Gastrocnemius medialis (tissue), 4 donors: ENCODE measurements at regions not wholly inside any gene's neighbourhood (a gene's known extent, or its start where the extent isn't known, plus 50 kb on each side); places are given as distances from the start of the nearest gene placed in this dataset.

Experiments used
- POLR2A ChIP-seq, 2 donors: fragments of 450-650 bp; IDR thresholded peaks; one replicate each; pipeline ENCODE4 v1.6.1; 2017; ENCODE audit warnings: antibody characterized with exemption in 2 of 2, mild to moderate bottlenecking in 2 of 2, moderate library complexity in 2 of 2
- TF ChIP-seq, protein P1 (sequence below), 5 experiments: fragments of 450-650 bp in 3 of 5; fragments of 200-600 bp in 2 of 5; sonication (generic) in 2 of 5; IDR thresholded peaks in 4 of 5; conservative IDR thresholded peaks in 1 of 5; 1 replicate in 4 of 5; 2 replicates in 1 of 5; pipeline ENCODE4 v1.5.1; 2016 to 2019; ENCODE audit warnings: antibody characterized with exemption in 5 of 5, mild to moderate bottlenecking in 3 of 5, moderate library complexity in 3 of 5

DNA sequence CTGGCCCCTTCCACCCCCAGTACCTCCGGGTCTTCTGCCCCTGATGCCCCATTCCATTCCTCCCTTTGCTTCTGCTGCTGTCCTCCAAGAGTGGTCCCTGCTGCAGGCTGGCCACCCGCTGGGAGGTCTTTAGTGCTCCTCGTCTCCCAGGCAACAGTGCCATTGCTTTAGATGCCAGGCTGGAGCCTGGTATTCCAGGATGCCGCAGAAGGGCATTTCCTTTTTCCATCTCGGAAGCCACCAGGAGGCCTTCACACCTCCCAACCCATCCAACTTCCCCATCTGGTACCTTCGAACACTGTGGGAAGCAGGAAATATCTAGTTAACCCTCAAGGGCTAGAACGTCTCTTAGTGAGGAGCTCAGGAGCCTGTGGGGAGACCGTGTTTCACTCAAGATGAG is 92.9 kb upstream of the DUSP5 start:
- TF ChIP-seq, protein P1, sequence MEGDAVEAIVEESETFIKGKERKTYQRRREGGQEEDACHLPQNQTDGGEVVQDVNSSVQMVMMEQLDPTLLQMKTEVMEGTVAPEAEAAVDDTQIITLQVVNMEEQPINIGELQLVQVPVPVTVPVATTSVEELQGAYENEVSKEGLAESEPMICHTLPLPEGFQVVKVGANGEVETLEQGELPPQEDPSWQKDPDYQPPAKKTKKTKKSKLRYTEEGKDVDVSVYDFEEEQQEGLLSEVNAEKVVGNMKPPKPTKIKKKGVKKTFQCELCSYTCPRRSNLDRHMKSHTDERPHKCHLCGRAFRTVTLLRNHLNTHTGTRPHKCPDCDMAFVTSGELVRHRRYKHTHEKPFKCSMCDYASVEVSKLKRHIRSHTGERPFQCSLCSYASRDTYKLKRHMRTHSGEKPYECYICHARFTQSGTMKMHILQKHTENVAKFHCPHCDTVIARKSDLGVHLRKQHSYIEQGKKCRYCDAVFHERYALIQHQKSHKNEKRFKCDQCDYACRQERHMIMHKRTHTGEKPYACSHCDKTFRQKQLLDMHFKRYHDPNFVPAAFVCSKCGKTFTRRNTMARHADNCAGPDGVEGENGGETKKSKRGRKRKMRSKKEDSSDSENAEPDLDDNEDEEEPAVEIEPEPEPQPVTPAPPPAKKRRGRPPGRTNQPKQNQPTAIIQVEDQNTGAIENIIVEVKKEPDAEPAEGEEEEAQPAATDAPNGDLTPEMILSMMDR (IDR thresholded peaks at IDR 0.05 in 4 of 5, conservative IDR thresholded peaks at IDR 0.05 in 1 of 5), result no peak
- TF ChIP-seq POLR2A (IDR thresholded peaks at IDR 0.05), result no peak
